K562 (cell line): ENCODE measurements at regions not wholly inside any gene's neighbourhood (a gene's known extent, or its start where the extent isn't known, plus 50 kb on each side); places are given as distances from the start of the nearest gene placed in this dataset.

Experiments used
- ATAC-seq: fragments of 200-7000 bp; cut with Tn5 transposase; 3 replicates; pipeline ENCODE4 v1.9.1; 2020; ENCODE audit warnings: moderate library complexity
- BruUV-seq: library from RNA; stranded (reverse); fragments of 400-500 nt; replicated peaks from 2 replicates; lab custom pipeline; 2021; lab: Mats Ljungman, UMichigan
- CTCF ChIA-PET: fragments of 300-600 bp; formaldehyde crosslinking; extraction: SDS; loops from one replicate; lab custom pipeline; 2021; ENCODE audit warnings: low intra/inter-chr PET ratio; lab: Yijun Ruan, JAX
- POLR2A ChIA-PET: fragments of 300-600, 350-650 bp; sonication (Branson Sonifier 250); formaldehyde crosslinking; extraction: SDS; loops from one replicate; lab custom pipeline; 2021; ENCODE audit warnings: antibody characterized with exemption, inconsistent platforms; lab: Yijun Ruan, JAX
- DNase-seq, 4 experiments: peaks; one replicate each; pipeline versions ENCODE4 v3.0.0 to v3.0.0-alpha.2; 2011 to 2018; ENCODE audit warnings: low spot score in 3 of 4, mixed read lengths in 3 of 4; ENCODE audit errors: extremely low read depth in 1 of 4
- FAIRE-seq: peaks from 2 replicates; lab custom pipeline; 2011; peaks lifted over from hg19 to GRCh38; lab: Jason Lieb, UNC
- H2AFZ ChIP-seq: 2 replicates; pipeline ENCODE4 v1.6.0; 2011; ENCODE audit warnings: low read depth, low read length, control low read depth, inconsistent platforms
- H3K27ac ChIP-seq: fragments of 200-600 bp; 3 replicates; pipeline ENCODE4 v1.8.0; 2011; ENCODE audit warnings: low read depth, mild to moderate bottlenecking, control low read depth, inconsistent platforms, low read length, moderate library complexity, mixed read lengths; ENCODE audit errors: extremely low read depth
- H3K27me3 ChIP-seq, 2 experiments: fragments of 300-600 bp in 1 of 2; 2 replicates in 1 of 2; 3 replicates in 1 of 2; pipeline versions ENCODE4 v1.6.0 to v1.8.0; 2011; ENCODE audit warnings: inconsistent platforms in 2 of 2, low read length in 2 of 2, mild to moderate bottlenecking in 1 of 2, mixed read lengths in 1 of 2, moderate library complexity in 1 of 2; ENCODE audit not compliant: control insufficient read depth in 2 of 2, insufficient read depth in 2 of 2
- H3K36me3 ChIP-seq: fragments of 300-600 bp; 3 replicates; pipeline ENCODE4 v1.8.0; 2011; ENCODE audit warnings: mild to moderate bottlenecking, low read length, inconsistent platforms; ENCODE audit not compliant: control insufficient read depth, insufficient read depth
- H3K4me1 ChIP-seq, 2 experiments: fragments of 200-600 bp in 1 of 2; replicated peaks in 1 of 2; 2 replicates in 1 of 2; 3 replicates in 1 of 2; pipeline versions ENCODE4 v1.5.1 to v1.8.0; 2011; ENCODE audit warnings: inconsistent platforms in 2 of 2, low read length in 2 of 2, mild to moderate bottlenecking in 1 of 2, mixed read lengths in 1 of 2, moderate library complexity in 1 of 2; ENCODE audit not compliant: control insufficient read depth in 2 of 2, insufficient read depth in 2 of 2
- H3K4me2 ChIP-seq: 2 replicates; pipeline ENCODE4 v1.6.1; 2011; ENCODE audit warnings: low read length, control low read depth, inconsistent platforms, mixed read lengths; ENCODE audit not compliant: insufficient read depth
- H3K4me3 ChIP-seq: fragments of 200-600 bp; sonication (generic), shearing (Covaris generic); 2 replicates; pipeline ENCODE4 v1.5.1; 2016; ENCODE audit warnings: control low read depth, inconsistent platforms
- H3K79me2 ChIP-seq: fragments of 200-600 bp; 3 replicates; pipeline ENCODE4 v1.8.0; 2011; ENCODE audit warnings: low read length, inconsistent platforms; ENCODE audit not compliant: control insufficient read depth, insufficient read depth
- H3K9ac ChIP-seq, 2 experiments: 2 replicates each; pipeline versions ENCODE4 v1.6.0 to v1.6.1; 2011; ENCODE audit warnings: low read depth in 2 of 2, low read length in 2 of 2, control low read depth in 1 of 2, inconsistent platforms in 1 of 2, mild to moderate bottlenecking in 1 of 2, mixed read lengths in 1 of 2; ENCODE audit not compliant: insufficient read depth in 1 of 2
- H3K9me1 ChIP-seq: one replicate; pipeline ENCODE4 v1.6.0; 2011; ENCODE audit warnings: inconsistent platforms, mild to moderate bottlenecking, low read length, moderate library complexity; ENCODE audit not compliant: control insufficient read depth, insufficient read depth
- H3K9me3 ChIP-seq: replicated peaks from 2 replicates; pipeline ENCODE4 v1.5.1; 2011; ENCODE audit warnings: low read depth, low read length, inconsistent platforms; ENCODE audit not compliant: control insufficient read depth, insufficient read depth
- H4K20me1 ChIP-seq: replicated peaks from 2 replicates; pipeline ENCODE4 v1.6.1; 2011; ENCODE audit warnings: low read length, inconsistent platforms, mixed read lengths; ENCODE audit not compliant: control insufficient read depth, insufficient read depth
- CBX3 ChIP-seq, 2 experiments: IDR thresholded peaks; 1 replicate in 1 of 2; 2 replicates in 1 of 2; pipeline ENCODE4 v1.6.1; 2012; ENCODE audit warnings: inconsistent platforms in 2 of 2, low read length in 2 of 2, borderline replicate concordance in 1 of 2, control low read depth in 1 of 2
- DACH1 ChIP-seq: fragments of 450-650 bp; IDR thresholded peaks from 2 replicates; pipeline ENCODE4 v1.6.1; 2018; ENCODE audit not compliant: partially characterized antibody
- E2F3 ChIP-seq: fragments of 250-450 bp; sonication (Bioruptor Pico); IDR thresholded peaks from 2 replicates; pipeline ENCODE4 v1.4.0; 2020; ENCODE audit warnings: mild to moderate bottlenecking
- EZH2 ChIP-seq: IDR thresholded peaks from 2 replicates; pipeline ENCODE4 v1.6.1; 2012; ENCODE audit warnings: low read depth, mild to moderate bottlenecking, inconsistent platforms, low read length, borderline replicate concordance
- FUS ChIP-seq: fragments of 200-400 bp; formaldehyde crosslinking; optimal IDR thresholded peaks from 2 replicates; pipeline ENCODE3; 2017; ENCODE audit warnings: low read depth, low read length
- HNRNPH1 ChIP-seq: fragments of 200-400 bp; formaldehyde crosslinking; optimal IDR thresholded peaks from 2 replicates; pipeline ENCODE3; 2017; ENCODE audit warnings: low read depth, mild to moderate bottlenecking, low read length, moderate library complexity
- KHSRP ChIP-seq: fragments of 450-650 bp; IDR thresholded peaks from 2 replicates; pipeline ENCODE4 v1.6.1; 2017
- MEF2A ChIP-seq: IDR thresholded peaks from 2 replicates; pipeline ENCODE4 v1.6.1; 2011; ENCODE audit warnings: low read depth, mild to moderate bottlenecking, low read length, moderate library complexity; ENCODE audit not compliant: control insufficient read depth
- POLR2AphosphoS2 ChIP-seq: IDR thresholded peaks from 2 replicates; pipeline ENCODE4 v1.6.1; 2012; ENCODE audit warnings: low read length, improper control_type of control experiment
- SAP30 ChIP-seq: fragments of 200-600 bp; sonication (generic); IDR thresholded peaks from 2 replicates; pipeline ENCODE4 v1.6.1; 2012; ENCODE audit warnings: borderline replicate concordance, low read depth, mild to moderate bottlenecking, moderate library complexity, low read length, control low read depth, inconsistent platforms; ENCODE audit not compliant: insufficient read depth, poor library complexity, severe bottlenecking
- SMARCB1 ChIP-seq: IDR thresholded peaks from 2 replicates; pipeline ENCODE4 v1.6.1; 2011; ENCODE audit warnings: improper control_type of control experiment, low read depth; ENCODE audit not compliant: insufficient read length
- VEZF1 ChIP-seq: fragments of 200-800 bp; sonication (Bioruptor generic); IDR thresholded peaks from 2 replicates; pipeline ENCODE4 v1.6.1; 2017; ENCODE audit warnings: missing genetic modification characterization, missing compliant biosample characterization
- ZBTB7A ChIP-seq: IDR thresholded peaks from 2 replicates; pipeline ENCODE4 v1.6.1; 2011; ENCODE audit warnings: low read depth, mild to moderate bottlenecking, low read length, moderate library complexity, borderline replicate concordance; ENCODE audit not compliant: control insufficient read depth
- ZNF23 ChIP-seq: fragments of 250-450 bp; sonication (Bioruptor Pico); IDR thresholded peaks from 2 replicates; pipeline ENCODE4 v1.4.0; 2020; ENCODE audit warnings: mild to moderate bottlenecking
- ZNF589 ChIP-seq: fragments of 200-800 bp; sonication (Bioruptor generic); IDR thresholded peaks from 2 replicates; pipeline ENCODE4 v1.6.1; 2016; ENCODE audit warnings: low read depth, missing genetic modification characterization, missing compliant biosample characterization
- ZNF830 ChIP-seq: fragments of 250-450 bp; sonication (Bioruptor Pico); IDR thresholded peaks from 2 replicates; pipeline ENCODE4 v1.5.0; 2021; ENCODE audit warnings: mild to moderate bottlenecking
- WGBS: fragments of 100-300 bp; shearing (Covaris generic); methylation state at CpG from one replicate; pipeline ENCODE4 v1.1.6; 2016; ENCODE audit warnings: low coverage, mixed read lengths; ENCODE audit not compliant: insufficient coverage; ENCODE audit errors: missing lambda C conversion rate; 5-methylcytosine and 5-hydroxymethylcytosine counted together
- in situ Hi-C: fragments of 300-500 bp; cut with MboI; formaldehyde crosslinking; loops from 4 replicates; pipeline ENCODE4 v1.15.0; 2018; ENCODE audit warnings: inconsistent platforms, mixed read lengths
- intact Hi-C: fragments of 100-400 bp; cut with micrococcal nuclease; formaldehyde crosslinking; loops from 2 replicates; pipeline ENCODE4 v1.14.2; 2022
- TF ChIP-seq, protein P1 (sequence below), 3 experiments: IDR thresholded peaks in 2 of 3; conservative IDR thresholded peaks in 1 of 3; 2 replicates each; pipeline ENCODE4 v1.5.1; 2011 to 2012; ENCODE audit warnings: low read length in 3 of 3, mild to moderate bottlenecking in 3 of 3, control low read depth in 2 of 3, improper control_type of control experiment in 1 of 3, inconsistent platforms in 1 of 3, low read depth in 1 of 3, mixed read lengths in 1 of 3, moderate library complexity in 1 of 3; ENCODE audit not compliant: insufficient read depth in 2 of 3
- TF ChIP-seq, protein P2 (sequence below): fragments of 450-650 bp; IDR thresholded peaks from 2 replicates; pipeline ENCODE4 v1.6.1; 2018; ENCODE audit not compliant: partially characterized antibody

GRCh38 chr5:3701694-3702093 lies 106.1 kb downstream of the IRX1 start:
- Histone ChIP-seq H3K4me2 (no peak overlapping the region), H3K9me3 (no peaks in the 10 kb centered on the region), H3K9ac (no peak overlapping the region), H3K4me3 (no peak overlapping the region), H3K27ac (no peak overlapping the region), H4K20me1 (no peaks in the 10 kb centered on the region), H3K27me3 (no peaks in the 10 kb centered on the region), H3K4me1 (no peaks in the 10 kb centered on the region), H3K36me3 (no peaks in the 10 kb centered on the region), H3K79me2 (no peaks in the 10 kb centered on the region), H3K9me1 (no peaks in the 10 kb centered on the region), H2AFZ (no peak overlapping the region)
- no peak for ATAC-seq
- ChIA-PET CTCF (no interaction called here), POLR2A (no interaction called here)
- no TSS peak for BruUV-seq
- in situ Hi-C loops: no loop called here
- intact Hi-C loops: no loop called here
- no peak for FAIRE-seq
- no peak for DNase-seq
- WGBS: 3% methylated on average over 4 of the region's 4 CpGs
- TF ChIP-seq VEZF1 (CRISPR knock-in tag): no peak
- TF ChIP-seq DACH1: no peak
- no peak for TF ChIP-seq E2F3 (CRISPR knock-in tag)
- no peak for TF ChIP-seq FUS
- TF ChIP-seq, protein P1, sequence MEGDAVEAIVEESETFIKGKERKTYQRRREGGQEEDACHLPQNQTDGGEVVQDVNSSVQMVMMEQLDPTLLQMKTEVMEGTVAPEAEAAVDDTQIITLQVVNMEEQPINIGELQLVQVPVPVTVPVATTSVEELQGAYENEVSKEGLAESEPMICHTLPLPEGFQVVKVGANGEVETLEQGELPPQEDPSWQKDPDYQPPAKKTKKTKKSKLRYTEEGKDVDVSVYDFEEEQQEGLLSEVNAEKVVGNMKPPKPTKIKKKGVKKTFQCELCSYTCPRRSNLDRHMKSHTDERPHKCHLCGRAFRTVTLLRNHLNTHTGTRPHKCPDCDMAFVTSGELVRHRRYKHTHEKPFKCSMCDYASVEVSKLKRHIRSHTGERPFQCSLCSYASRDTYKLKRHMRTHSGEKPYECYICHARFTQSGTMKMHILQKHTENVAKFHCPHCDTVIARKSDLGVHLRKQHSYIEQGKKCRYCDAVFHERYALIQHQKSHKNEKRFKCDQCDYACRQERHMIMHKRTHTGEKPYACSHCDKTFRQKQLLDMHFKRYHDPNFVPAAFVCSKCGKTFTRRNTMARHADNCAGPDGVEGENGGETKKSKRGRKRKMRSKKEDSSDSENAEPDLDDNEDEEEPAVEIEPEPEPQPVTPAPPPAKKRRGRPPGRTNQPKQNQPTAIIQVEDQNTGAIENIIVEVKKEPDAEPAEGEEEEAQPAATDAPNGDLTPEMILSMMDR (IDR thresholded peaks at IDR 0.05 in 2 of 3, conservative IDR thresholded peaks at IDR 0.05 in 1 of 3; ENCODE audit: insufficient read depth in 2 of 3, low read depth in 1 of 3, low read length in 3 of 3): no peak
- TF ChIP-seq, protein P2, sequence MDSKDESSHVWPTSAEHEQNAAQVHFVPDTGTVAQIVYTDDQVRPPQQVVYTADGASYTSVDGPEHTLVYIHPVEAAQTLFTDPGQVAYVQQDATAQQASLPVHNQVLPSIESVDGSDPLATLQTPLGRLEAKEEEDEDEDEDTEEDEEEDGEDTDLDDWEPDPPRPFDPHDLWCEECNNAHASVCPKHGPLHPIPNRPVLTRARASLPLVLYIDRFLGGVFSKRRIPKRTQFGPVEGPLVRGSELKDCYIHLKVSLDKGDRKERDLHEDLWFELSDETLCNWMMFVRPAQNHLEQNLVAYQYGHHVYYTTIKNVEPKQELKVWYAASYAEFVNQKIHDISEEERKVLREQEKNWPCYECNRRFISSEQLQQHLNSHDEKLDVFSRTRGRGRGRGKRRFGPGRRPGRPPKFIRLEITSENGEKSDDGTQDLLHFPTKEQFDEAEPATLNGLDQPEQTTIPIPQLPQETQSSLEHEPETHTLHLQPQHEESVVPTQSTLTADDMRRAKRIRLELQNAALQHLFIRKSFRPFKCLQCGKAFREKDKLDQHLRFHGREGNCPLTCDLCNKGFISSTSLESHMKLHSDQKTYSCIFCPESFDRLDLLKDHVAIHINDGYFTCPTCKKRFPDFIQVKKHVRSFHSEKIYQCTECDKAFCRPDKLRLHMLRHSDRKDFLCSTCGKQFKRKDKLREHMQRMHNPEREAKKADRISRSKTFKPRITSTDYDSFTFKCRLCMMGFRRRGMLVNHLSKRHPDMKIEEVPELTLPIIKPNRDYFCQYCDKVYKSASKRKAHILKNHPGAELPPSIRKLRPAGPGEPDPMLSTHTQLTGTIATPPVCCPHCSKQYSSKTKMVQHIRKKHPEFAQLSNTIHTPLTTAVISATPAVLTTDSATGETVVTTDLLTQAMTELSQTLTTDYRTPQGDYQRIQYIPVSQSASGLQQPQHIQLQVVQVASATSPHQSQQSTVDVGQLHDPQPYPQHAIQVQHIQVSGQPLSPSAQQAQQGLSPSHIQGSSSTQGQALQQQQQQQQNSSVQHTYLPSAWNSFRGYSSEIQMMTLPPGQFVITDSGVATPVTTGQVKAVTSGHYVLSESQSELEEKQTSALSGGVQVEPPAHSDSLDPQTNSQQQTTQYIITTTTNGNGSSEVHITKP: no peak
- no peak for TF ChIP-seq ZNF830 (CRISPR knock-in tag)
- no peak for TF ChIP-seq ZNF589 (CRISPR knock-in tag)
- TF ChIP-seq EZH2: no peak
- no peak for TF ChIP-seq ZBTB7A
- TF ChIP-seq HNRNPH1: no peak
- no peak for TF ChIP-seq SMARCB1
- TF ChIP-seq SAP30: no peak
- no peak for TF ChIP-seq ZNF23 (CRISPR knock-in tag)
- no peak for TF ChIP-seq MEF2A
- TF ChIP-seq KHSRP: no peak
- no peak for TF ChIP-seq POLR2AphosphoS2
- no peak for TF ChIP-seq CBX3 (IDR thresholded peaks at IDR 0.05; ENCODE audit: borderline replicate concordance in 1 of 2, low read length in 2 of 2)
